Ishikawa (cell line): ENCODE measurements at regions not wholly inside any gene's neighbourhood (a gene's known extent, or its start where the extent isn't known, plus 50 kb on each side); places are given as distances from the start of the nearest gene placed in this dataset.

Experiments
- CEBPB ChIP-seq: IDR thresholded peaks from 2 replicates; pipeline ENCODE4 v1.6.1; 2012
- CREB1 ChIP-seq: IDR thresholded peaks from 2 replicates; pipeline ENCODE4 v1.6.1; 2012; ENCODE audit warnings: low read depth
- EGR1 ChIP-seq: IDR thresholded peaks from 2 replicates; pipeline ENCODE4 v1.6.1; 2012
- EP300 ChIP-seq: IDR thresholded peaks from 2 replicates; pipeline ENCODE4 v1.6.1; 2012; ENCODE audit warnings: borderline replicate concordance
- FOXM1 ChIP-seq: IDR thresholded peaks from 2 replicates; pipeline ENCODE4 v1.6.1; 2012; ENCODE audit warnings: low read depth, borderline replicate concordance
- MAX ChIP-seq: IDR thresholded peaks from 2 replicates; pipeline ENCODE4 v1.6.1; 2012
- NFIC ChIP-seq: IDR thresholded peaks from 2 replicates; pipeline ENCODE4 v1.6.1; 2012
- RAD21 ChIP-seq: IDR thresholded peaks from 2 replicates; pipeline ENCODE4 v1.6.1; 2012; ENCODE audit warnings: low read depth
- REST ChIP-seq: IDR thresholded peaks from 2 replicates; pipeline ENCODE4 v1.6.1; 2012; ENCODE audit warnings: low read depth, mild to moderate bottlenecking
- TAF1 ChIP-seq: IDR thresholded peaks from 2 replicates; pipeline ENCODE4 v1.6.1; 2012; ENCODE audit warnings: low read depth, mild to moderate bottlenecking
- TCF12 ChIP-seq: IDR thresholded peaks from 2 replicates; pipeline ENCODE4 v1.6.1; 2012; ENCODE audit warnings: low read depth
- TEAD4 ChIP-seq: IDR thresholded peaks from 2 replicates; pipeline ENCODE4 v1.6.1; 2012
- USF1 ChIP-seq: IDR thresholded peaks from 2 replicates; pipeline ENCODE4 v1.6.1; 2012
- YY1 ChIP-seq: IDR thresholded peaks from 2 replicates; pipeline ENCODE4 v1.6.1; 2012; ENCODE audit warnings: low read depth
- ZBTB7A ChIP-seq: IDR thresholded peaks from 2 replicates; pipeline ENCODE4 v1.6.1; 2012; ENCODE audit warnings: low read depth

- TF ChIP-seq USF1 = no peak
Measured at GRCh38 chr20:10771435-10772140, 97.8 kb upstream of the JAG1 start.

- TF ChIP-seq RAD21 = no peak
- TF ChIP-seq ZBTB7A = no peak
Measured at GRCh38 chr20:10774357-10774943, 100.7 kb upstream of the JAG1 start.

DNA sequence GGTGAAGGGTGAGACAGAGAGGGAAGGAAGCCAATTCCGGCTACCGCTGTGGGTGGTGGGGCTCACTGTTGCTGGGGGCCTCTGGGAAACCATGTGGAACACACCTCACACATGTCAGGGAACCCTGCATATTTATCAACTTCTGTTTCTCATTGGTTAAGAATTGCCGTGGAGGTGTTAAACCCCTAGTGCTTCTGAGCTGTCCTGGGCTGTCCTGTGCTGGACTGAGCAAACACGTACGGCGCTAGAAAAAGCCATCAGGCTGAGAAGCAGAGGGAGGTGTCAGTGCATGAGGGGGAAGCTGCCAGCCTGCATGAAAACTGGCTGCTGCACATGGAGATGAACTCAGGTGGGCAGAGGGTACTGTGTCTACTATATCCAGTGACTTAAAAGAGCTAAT, 103.9 kb upstream of the JAG1 start:
- TF ChIP-seq ZBTB7A = no peak
- TF ChIP-seq YY1 = no peak
- TF ChIP-seq TAF1 = no peak
- no peak for TF ChIP-seq EGR1
- TF ChIP-seq REST = no peak
- no peak for TF ChIP-seq FOXM1
- no peak for TF ChIP-seq NFIC
- TF ChIP-seq CREB1 = no peak
- TF ChIP-seq USF1 = no peak
- no peak for TF ChIP-seq RAD21
- TF ChIP-seq MAX = no peak
- no peak for TF ChIP-seq TCF12
- TF ChIP-seq CEBPB = no peak
- TF ChIP-seq EP300 = no peak
- TF ChIP-seq TEAD4 = no peak

DNA sequence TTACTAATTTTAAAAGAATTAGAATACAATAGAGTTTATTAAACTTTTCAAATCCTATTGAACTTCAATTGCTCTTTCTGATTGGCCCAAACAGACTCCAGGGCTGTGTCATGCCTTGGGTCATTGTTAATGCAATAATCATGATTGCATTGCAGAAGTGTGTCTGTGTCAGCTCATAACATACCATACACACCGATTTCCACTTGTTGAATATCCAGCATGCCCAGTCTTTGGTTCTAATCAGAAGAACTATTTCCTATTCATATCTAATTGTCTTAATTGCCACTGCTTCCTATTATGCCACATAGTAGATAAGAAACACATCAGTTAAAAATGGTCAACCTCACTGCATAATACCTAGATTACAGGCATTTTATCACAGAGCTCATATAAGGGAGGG, 106.1 kb upstream of the JAG1 start:
- TF ChIP-seq MAX (no peak), TCF12 (no peak), USF1 (no peak), CEBPB (no peak), YY1 (no peak), FOXM1 (no peak), NFIC (no peak), TAF1 (no peak), REST (no peak), TEAD4 (no peak), ZBTB7A (no peak), RAD21 (no peak), EP300 (no peak), CREB1 (no peak), EGR1 (no peak)

DNA sequence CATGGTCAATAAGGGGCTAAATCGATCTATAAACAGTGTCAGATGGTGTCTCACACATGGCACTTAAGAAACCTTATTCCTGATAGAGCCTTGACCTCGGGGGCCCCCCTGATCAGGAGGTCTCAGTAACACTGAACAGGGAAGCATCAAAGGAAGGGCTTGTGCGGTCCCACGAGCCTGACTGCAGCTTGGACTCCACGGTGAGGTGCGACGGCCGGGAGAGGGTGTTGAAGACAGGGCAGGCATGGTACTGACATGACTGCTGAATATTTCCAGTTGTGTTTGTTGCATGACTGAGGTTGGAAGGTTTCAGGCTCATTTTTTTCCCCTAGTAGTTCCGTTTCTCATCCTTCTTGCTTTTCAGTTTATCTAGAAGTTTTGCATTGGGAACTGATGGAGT, 107.1 kb upstream of the JAG1 start:
- TF ChIP-seq CREB1 (no peak), TEAD4 (no peak), REST (no peak), EGR1 (no peak), RAD21 (no peak), MAX (no peak), FOXM1 (no peak), USF1 (no peak), TAF1 (no peak), NFIC (no peak), EP300 (no peak), YY1 (no peak), TCF12 (no peak), ZBTB7A (no peak), CEBPB (no peak)
